HCT116 (cell line): ENCODE measurements at regions not wholly inside any gene's neighbourhood (a gene's known extent, or its start where the extent isn't known, plus 50 kb on each side); places are given as distances from the start of the nearest gene placed in this dataset.

Experiments
- ATAC-seq: fragments of 200-7000 bp; cut with Tn5 transposase; 2 replicates; pipeline ENCODE4 v1.9.1; 2020; ENCODE audit warnings: mild to moderate bottlenecking, moderate library complexity
- BruUV-seq: library from RNA; stranded (reverse); fragments of 400-500 nt; replicated peaks from 2 replicates; lab custom pipeline; 2021; lab: Mats Ljungman, UMichigan
- CTCF ChIA-PET: fragments of 300-600 bp; sonication (Branson Sonifier 250); formaldehyde crosslinking; loops from one replicate; lab custom pipeline; 2021; ENCODE audit warnings: antibody characterized with exemption; lab: Charles Lee
- POLR2A ChIA-PET: fragments of 300-600, 350-600 bp; sonication (Branson Sonifier 250); formaldehyde crosslinking; loops from one replicate; lab custom pipeline; 2021; ENCODE audit warnings: antibody characterized with exemption; lab: Charles Lee
- RAD21 ChIA-PET, 2 experiments: fragments of 300-600 bp; sonication (Branson Sonifier 250); formaldehyde crosslinking; loops; one replicate each; lab custom pipeline; 2023; ENCODE audit warnings: low total read pairs in 2 of 2; ENCODE audit not compliant: uncharacterized antibody in 2 of 2, unreplicated experiment in 2 of 2, low non-redundant PET in 1 of 2; lab: Charles Lee
- DNase-seq: peaks from one replicate; pipeline ENCODE4 v3.0.0-alpha.2; 2010; ENCODE audit warnings: low read depth, low spot score
- H2AFZ ChIP-seq: fragments of 200-600 bp; shearing (Covaris generic), sonication (generic); 2 replicates; pipeline ENCODE4 v1.6.1; 2017; ENCODE audit warnings: low read depth, mixed run types, mixed read lengths, antibody characterized with exemption, low read length; ENCODE audit not compliant: poor library complexity, severe bottlenecking
- H3K27ac ChIP-seq: 2 replicates; pipeline ENCODE4 v1.5.1; 2012; ENCODE audit warnings: low read depth, low read length
- H3K27me3 ChIP-seq: fragments of 200-600 bp; sonication (generic); 2 replicates; pipeline ENCODE4 v1.6.1; 2016; ENCODE audit warnings: mixed run types, low read length, mixed read lengths; ENCODE audit not compliant: insufficient read depth
- H3K36me3 ChIP-seq, 2 experiments: fragments of 200-500 bp in 1 of 2; fragments of 200-600 bp in 1 of 2; sonication (Bioruptor generic) in 1 of 2; sonication (generic) in 1 of 2; 2 replicates each; pipeline versions ENCODE4 v1.5.1 to v1.6.1; 2014 to 2016; ENCODE audit warnings: low read length in 2 of 2, inconsistent platforms in 1 of 2, mixed read lengths in 1 of 2, mixed run types in 1 of 2; ENCODE audit not compliant: insufficient read depth in 2 of 2, control insufficient read depth in 1 of 2
- H3K4me1 ChIP-seq, 2 experiments: fragments of 200-600 bp in 1 of 2; sonication (generic) in 1 of 2; 2 replicates each; pipeline versions ENCODE4 v1.5.1 to v1.6.1; 2012 to 2017; ENCODE audit warnings: low read length in 2 of 2, inconsistent platforms in 1 of 2, mild to moderate bottlenecking in 1 of 2, mixed read lengths in 1 of 2, mixed run types in 1 of 2, moderate library complexity in 1 of 2; ENCODE audit not compliant: insufficient read depth in 2 of 2, control insufficient read depth in 1 of 2
- H3K4me2 ChIP-seq: fragments of 200-600 bp; sonication (generic); 2 replicates; pipeline ENCODE4 v1.6.1; 2017; ENCODE audit warnings: mixed run types, low read length, mixed read lengths
- H3K4me3 ChIP-seq, 2 experiments: fragments of 200-600 bp in 1 of 2; sonication (generic) in 1 of 2; replicated peaks in 1 of 2; 2 replicates each; pipeline ENCODE4 v1.5.1; 2011 to 2016; ENCODE audit warnings: low read length in 2 of 2, control low read depth in 1 of 2, low read depth in 1 of 2, mild to moderate bottlenecking in 1 of 2, mixed read lengths in 1 of 2, mixed run types in 1 of 2
- H3K79me2 ChIP-seq: fragments of 200-600 bp; sonication (generic); 2 replicates; pipeline ENCODE4 v1.6.1; 2017; ENCODE audit warnings: mild to moderate bottlenecking, mixed run types, low read length, moderate library complexity, mixed read lengths; ENCODE audit not compliant: insufficient read depth
- H3K9ac ChIP-seq: fragments of 200-600 bp; sonication (generic); 2 replicates; pipeline ENCODE4 v1.6.1; 2016; ENCODE audit warnings: low read length, mixed read lengths
- H3K9me2 ChIP-seq: fragments of 200-600 bp; sonication (generic), shearing (Covaris generic); 2 replicates; pipeline ENCODE4 v1.6.1; 2017; ENCODE audit warnings: mixed run types, mild to moderate bottlenecking, moderate library complexity; ENCODE audit not compliant: insufficient read depth
- H3K9me3 ChIP-seq, 2 experiments: fragments of 200-500 bp in 1 of 2; fragments of 200-600 bp in 1 of 2; sonication (Bioruptor generic) in 1 of 2; sonication (generic) in 1 of 2; 2 replicates each; pipeline ENCODE4 v1.6.1; 2014 to 2017; ENCODE audit warnings: low read length in 2 of 2, mixed read lengths in 2 of 2, inconsistent platforms in 1 of 2, low read depth in 1 of 2, mild to moderate bottlenecking in 1 of 2, mixed run types in 1 of 2, moderate library complexity in 1 of 2; ENCODE audit not compliant: control insufficient read depth in 1 of 2, insufficient read depth in 1 of 2
- H4K20me1 ChIP-seq: fragments of 200-600 bp; sonication (generic), shearing (Covaris generic); 2 replicates; pipeline ENCODE4 v1.6.1; 2017; ENCODE audit warnings: mixed run types, mild to moderate bottlenecking, moderate library complexity; ENCODE audit not compliant: insufficient read depth
- CBX3 ChIP-seq: IDR thresholded peaks from 2 replicates; pipeline ENCODE4 v1.6.1; 2012; ENCODE audit warnings: low read depth
- CEBPB ChIP-seq: IDR thresholded peaks from 2 replicates; pipeline ENCODE4 v1.6.1; 2012; ENCODE audit warnings: low read depth
- EGR1 ChIP-seq: IDR thresholded peaks from 2 replicates; pipeline ENCODE4 v1.6.1; 2012; ENCODE audit warnings: low read depth
- ELF1 ChIP-seq: IDR thresholded peaks from 2 replicates; pipeline ENCODE4 v1.6.1; 2012; ENCODE audit warnings: low read depth, borderline replicate concordance
- EZH2 ChIP-seq: fragments of 200-600 bp; sonication (generic); IDR thresholded peaks from 2 replicates; pipeline ENCODE4 v1.6.1; 2017; ENCODE audit warnings: antibody characterized with exemption, mixed run types
- EZH2phosphoT487 ChIP-seq: fragments of 200-600 bp; IDR thresholded peaks from 2 replicates; pipeline ENCODE4 v1.6.1; 2018; ENCODE audit warnings: antibody characterized with exemption, borderline replicate concordance
- FOSL1 ChIP-seq: IDR thresholded peaks from 2 replicates; pipeline ENCODE4 v1.6.1; 2012; ENCODE audit warnings: low read depth
- MAX ChIP-seq: IDR thresholded peaks from 2 replicates; pipeline ENCODE4 v1.6.1; 2012
- POLR2A ChIP-seq: IDR thresholded peaks from 2 replicates; pipeline ENCODE4 v1.7.0; 2011; ENCODE audit warnings: borderline replicate concordance; ENCODE audit not compliant: insufficient read depth, insufficient read length; ENCODE audit errors: extremely low read depth
- POLR2AphosphoS5 ChIP-seq: IDR thresholded peaks from 2 replicates; pipeline ENCODE4 v1.6.1; 2011; ENCODE audit warnings: mild to moderate bottlenecking, low read depth, low read length, moderate library complexity
- RAD21 ChIP-seq: IDR thresholded peaks from 2 replicates; pipeline ENCODE4 v1.6.1; 2012; ENCODE audit warnings: low read depth, mild to moderate bottlenecking
- REST ChIP-seq: IDR thresholded peaks from 2 replicates; pipeline ENCODE4 v1.6.1; 2012; ENCODE audit warnings: low read depth
- SIN3A ChIP-seq: IDR thresholded peaks from 2 replicates; pipeline ENCODE4 v1.6.1; 2012; ENCODE audit warnings: low read depth
- SP1 ChIP-seq: IDR thresholded peaks from 2 replicates; pipeline ENCODE4 v1.6.1; 2012; ENCODE audit warnings: low read depth
- SRF ChIP-seq: IDR thresholded peaks from 2 replicates; pipeline ENCODE4 v1.6.1; 2012; ENCODE audit warnings: low read depth
- TCF7L2 ChIP-seq: IDR thresholded peaks from 2 replicates; pipeline ENCODE4 v1.7.0; 2011; ENCODE audit warnings: borderline replicate concordance, inconsistent platforms; ENCODE audit not compliant: insufficient read depth, insufficient read length; ENCODE audit errors: extremely low read depth
- YY1 ChIP-seq: IDR thresholded peaks from 2 replicates; pipeline ENCODE4 v1.6.1; 2011; ENCODE audit warnings: low read length, low read depth, moderate library complexity, mild to moderate bottlenecking; ENCODE audit not compliant: insufficient replicate concordance; ENCODE audit errors: extremely low read depth
- ZFX ChIP-seq: fragments of 450-650 bp; IDR thresholded peaks from 2 replicates; pipeline ENCODE4 v1.6.1; 2017
- intact Hi-C: fragments of 100-400 bp; cut with micrococcal nuclease; formaldehyde crosslinking; loops from 2 replicates; pipeline ENCODE4 v1.10.0; 2022
- TF ChIP-seq, protein P1 (sequence below): IDR thresholded peaks from 2 replicates; pipeline ENCODE4 v1.6.1; 2012

GRCh38 chr19:24032651-24033050, 54.3 kb upstream of the ZNF254 start:
- BruUV-seq = no TSS peak
- Histone ChIP-seq H3K9me3 (0 out of 4 replicates have a peak, but pooled peaks cover 0 to 3% of the 10 kb centered on the region in 2 experiments), H4K20me1 (no peaks in the 10 kb centered on the region), H3K4me3 (peak overlapping the region in 1 of 2 experiments; percentile 67; a peak in 1 of 4 replicates), H3K9me2 (no peaks in the 10 kb centered on the region), H3K27ac (no peak overlapping the region), H2AFZ (no peak overlapping the region)
- ChIA-PET CTCF (no interaction called here), RAD21 (no interaction called here)
- TF ChIP-seq, protein P1, sequence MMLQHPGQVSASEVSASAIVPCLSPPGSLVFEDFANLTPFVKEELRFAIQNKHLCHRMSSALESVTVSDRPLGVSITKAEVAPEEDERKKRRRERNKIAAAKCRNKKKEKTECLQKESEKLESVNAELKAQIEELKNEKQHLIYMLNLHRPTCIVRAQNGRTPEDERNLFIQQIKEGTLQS = no peak
- TF ChIP-seq SIN3A = no peak
- no peak for TF ChIP-seq ZFX
- no peak for TF ChIP-seq POLR2A
- TF ChIP-seq SP1 = no peak
- no peak for TF ChIP-seq FOSL1
- no peak for TF ChIP-seq ELF1
- no peak for TF ChIP-seq YY1
- TF ChIP-seq EGR1 = no peak
- TF ChIP-seq MAX = no peak
- TF ChIP-seq CEBPB = no peak
- TF ChIP-seq RAD21 = no peak
- no peak for TF ChIP-seq CBX3
- TF ChIP-seq REST = no peak
- no peak for TF ChIP-seq EZH2
- TF ChIP-seq EZH2phosphoT487 = no peak
- TF ChIP-seq POLR2AphosphoS5 = no peak
- TF ChIP-seq TCF7L2 = no peak
- no peak for TF ChIP-seq SRF
- TF ChIP-seq, all 23 proteins: peak for 0
- intact Hi-C loops = no loop called here
- DNase-seq (no peak), ATAC-seq (no peak)
- no peaks in the 10 kb centered on the region for H3K4me1 ChIP-seq
- no peaks in the 10 kb centered on the region for H3K36me3 ChIP-seq
- H3K27me3 ChIP-seq = no peaks in the 10 kb centered on the region
- H3K4me2 ChIP-seq = peak overlapping the region; percentile 76
- POLR2A ChIA-PET = interaction anchor here (1.3 kb wide), 1 partner anchor 22 kb away, joined by 3 read pairs; no protein-coding TSS in a partner anchor
- 0 out of 2 replicates have a peak overlapping the region, but pooled peaks have one; percentile 17 for H3K9ac ChIP-seq
- H3K79me2 ChIP-seq = peaks cover 17% of the 10 kb centered on the region; the same call in 1 of the 2 replicates
